Fibroblast of lung (primary cell): ENCODE measurements at regions not wholly inside any gene's neighbourhood (a gene's known extent, or its start where the extent isn't known, plus 50 kb on each side); places are given as distances from the start of the nearest gene placed in this dataset.

ENCODE experiments used
- CTCF ChIP-seq, 2 donors: IDR thresholded peaks in 1 of 2; conservative IDR thresholded peaks in 1 of 2; 1 replicate in 1 of 2; 2 replicates in 1 of 2; pipeline ENCODE4 v1.5.1; 2011 to 2012; ENCODE audit warnings: low read length in 2 of 2, control low read depth in 1 of 2, inconsistent platforms in 1 of 2, low read depth in 1 of 2, mild to moderate bottlenecking in 1 of 2
- EZH2 ChIP-seq: IDR thresholded peaks from 2 replicates; pipeline ENCODE4 v1.5.1; 2012; ENCODE audit warnings: low read length, control low read depth, mild to moderate bottlenecking; ENCODE audit errors: missing control alignments

- TF ChIP-seq CTCF (conservative IDR thresholded peaks at IDR 0.05 in 1 of 2, IDR thresholded peaks at IDR 0.05 in 1 of 2; ENCODE audit: low read depth in 1 of 2, low read length in 2 of 2): no peak
- no peak for TF ChIP-seq EZH2
Observed at GRCh38 chr11:37134637-37135036, 536.6 kb upstream of the RAG2 start.
